Caco-2 (cell line): ENCODE measurements at regions not wholly inside any gene's neighbourhood (a gene's known extent, or its start where the extent isn't known, plus 50 kb on each side); places are given as distances from the start of the nearest gene placed in this dataset.

Experiments used
- BruUV-seq: library from RNA; stranded (reverse); fragments of 400-500 nt; replicated peaks from 2 replicates; lab custom pipeline; 2021; lab: Mats Ljungman, UMichigan
- CTCF ChIA-PET: fragments of 300-600 bp; sonication (Branson Sonifier 250); formaldehyde crosslinking; loops from one replicate; lab custom pipeline; 2022; ENCODE audit warnings: antibody characterized with exemption; lab: Charles Lee
- POLR2A ChIA-PET: fragments of 300-600 bp; sonication (Branson Sonifier 250); formaldehyde crosslinking; loops from one replicate; lab custom pipeline; 2022; ENCODE audit warnings: antibody characterized with exemption; lab: Charles Lee
- DNase-seq, 2 experiments: peaks; one replicate each; pipeline versions ENCODE4 v3.0.0 to v3.0.0-alpha.2; 2020 to 2022
- H3K27me3 ChIP-seq: replicated peaks from 2 replicates; pipeline ENCODE4 v1.6.0; 2011; ENCODE audit warnings: low read length; ENCODE audit not compliant: control insufficient read depth, insufficient read depth
- H3K36me3 ChIP-seq: 2 replicates; pipeline ENCODE4 v1.5.1; 2011; ENCODE audit warnings: low read length; ENCODE audit not compliant: control insufficient read depth, insufficient read depth
- H3K4me1 ChIP-seq: fragments of 250-450 bp; sonication (Bioruptor Pico); 2 replicates; pipeline ENCODE4 v1.5.1; 2020; ENCODE audit warnings: mild to moderate bottlenecking
- H3K4me3 ChIP-seq: 2 replicates; pipeline ENCODE4 v1.5.1; 2011; ENCODE audit warnings: low read depth, mild to moderate bottlenecking, control low read depth, low read length
- H3K9me3 ChIP-seq: fragments of 250-450 bp; sonication (Bioruptor Pico); 2 replicates; pipeline ENCODE4 v1.5.1; 2020; ENCODE audit warnings: mild to moderate bottlenecking, moderate library complexity
- H3K27ac Mint-ChIP-seq: one replicate; pipeline ENCODE4 v1.8.0; 2022; ENCODE audit warnings: mixed read lengths; ENCODE audit not compliant: unreplicated experiment
- H3K27me3 Mint-ChIP-seq: one replicate; pipeline ENCODE4 v1.8.0; 2022; ENCODE audit warnings: mixed read lengths; ENCODE audit not compliant: insufficient read depth, unreplicated experiment
- H3K36me3 Mint-ChIP-seq: one replicate; pipeline ENCODE4 v1.8.0; 2022; ENCODE audit warnings: mild to moderate bottlenecking, mixed read lengths; ENCODE audit not compliant: insufficient read depth, unreplicated experiment
- H3K4me1 Mint-ChIP-seq: one replicate; pipeline ENCODE4 v1.8.0; 2022; ENCODE audit warnings: low read depth, mixed read lengths; ENCODE audit not compliant: unreplicated experiment
- H3K4me3 Mint-ChIP-seq: one replicate; pipeline ENCODE4 v1.8.0; 2022; ENCODE audit warnings: mild to moderate bottlenecking, moderate library complexity, mixed read lengths; ENCODE audit not compliant: unreplicated experiment
- H3K9me3 Mint-ChIP-seq: one replicate; pipeline ENCODE4 v1.8.0; 2022; ENCODE audit warnings: mixed read lengths; ENCODE audit not compliant: unreplicated experiment
- intact Hi-C: fragments of 100-400 bp; cut with micrococcal nuclease; formaldehyde crosslinking; loops from one replicate; pipeline ENCODE4 v1.10.0; 2022; ENCODE audit not compliant: unreplicated experiment
- TF ChIP-seq, protein P1 (sequence below), 2 experiments: fragments of 200-600 bp in 1 of 2; IDR thresholded peaks; 1 replicate in 1 of 2; 2 replicates in 1 of 2; pipeline versions ENCODE4 v1.5.1 to v1.8.0; 2011 to 2022; ENCODE audit warnings: antibody characterized with exemption in 1 of 2, control low read depth in 1 of 2, inconsistent platforms in 1 of 2, low read depth in 1 of 2, low read length in 1 of 2, mild to moderate bottlenecking in 1 of 2, moderate library complexity in 1 of 2; ENCODE audit not compliant: insufficient read depth in 1 of 2, severe bottlenecking in 1 of 2, unreplicated experiment in 1 of 2

GRCh38 chr15:62352817-62353216, 187.7 kb upstream of the C2CD4B start:
- H3K9me3 ChIP-seq, result no peaks in the 10 kb centered on the region
- POLR2A ChIA-PET, result no interaction called here
- H3K4me1 ChIP-seq, result no peaks in the 10 kb centered on the region
- no peak overlapping the region for H3K4me3 ChIP-seq
- Mint-ChIP-seq H3K36me3 (no peaks in the 10 kb centered on the region), H3K4me3 (no peak overlapping the region), H3K27ac (no peak overlapping the region), H3K4me1 (no peaks in the 10 kb centered on the region), H3K27me3 (no peaks in the 10 kb centered on the region), H3K9me3 (no peaks in the 10 kb centered on the region)
- DNase-seq, result no peak
- TF ChIP-seq, protein P1, sequence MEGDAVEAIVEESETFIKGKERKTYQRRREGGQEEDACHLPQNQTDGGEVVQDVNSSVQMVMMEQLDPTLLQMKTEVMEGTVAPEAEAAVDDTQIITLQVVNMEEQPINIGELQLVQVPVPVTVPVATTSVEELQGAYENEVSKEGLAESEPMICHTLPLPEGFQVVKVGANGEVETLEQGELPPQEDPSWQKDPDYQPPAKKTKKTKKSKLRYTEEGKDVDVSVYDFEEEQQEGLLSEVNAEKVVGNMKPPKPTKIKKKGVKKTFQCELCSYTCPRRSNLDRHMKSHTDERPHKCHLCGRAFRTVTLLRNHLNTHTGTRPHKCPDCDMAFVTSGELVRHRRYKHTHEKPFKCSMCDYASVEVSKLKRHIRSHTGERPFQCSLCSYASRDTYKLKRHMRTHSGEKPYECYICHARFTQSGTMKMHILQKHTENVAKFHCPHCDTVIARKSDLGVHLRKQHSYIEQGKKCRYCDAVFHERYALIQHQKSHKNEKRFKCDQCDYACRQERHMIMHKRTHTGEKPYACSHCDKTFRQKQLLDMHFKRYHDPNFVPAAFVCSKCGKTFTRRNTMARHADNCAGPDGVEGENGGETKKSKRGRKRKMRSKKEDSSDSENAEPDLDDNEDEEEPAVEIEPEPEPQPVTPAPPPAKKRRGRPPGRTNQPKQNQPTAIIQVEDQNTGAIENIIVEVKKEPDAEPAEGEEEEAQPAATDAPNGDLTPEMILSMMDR (IDR thresholded peaks at IDR 0.05; ENCODE audit: insufficient read depth in 1 of 2, low read depth in 1 of 2, low read length in 1 of 2, severe bottlenecking in 1 of 2, unreplicated experiment in 1 of 2), result no peak
- CTCF ChIA-PET, result no interaction called here
- BruUV-seq, result no TSS peak
- H3K36me3 ChIP-seq, result no peaks in the 10 kb centered on the region
- intact Hi-C loops, result no loop called here
- H3K27me3 ChIP-seq, result no peaks in the 10 kb centered on the region

DNA sequence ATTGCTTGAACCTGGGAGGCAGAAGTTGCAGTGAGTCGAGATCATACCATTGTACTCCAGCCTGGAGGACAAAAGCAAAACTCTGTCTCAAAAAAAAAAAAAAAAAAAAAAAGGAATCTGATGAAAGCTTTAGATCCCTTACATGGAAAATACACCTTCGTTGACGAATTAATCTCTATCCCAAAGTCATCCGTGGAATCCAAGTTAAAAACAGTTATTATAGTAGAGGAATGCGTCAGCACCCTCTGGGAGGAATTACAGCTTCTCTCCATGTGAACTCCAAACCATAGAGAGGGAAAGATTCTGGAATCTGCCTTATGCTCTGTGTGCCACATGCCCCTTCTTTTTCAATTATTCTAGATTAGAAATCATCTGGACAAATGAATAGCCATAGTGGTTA, 192.3 kb upstream of the C2CD4B start:
- Histone ChIP-seq H3K36me3 (no peaks in the 10 kb centered on the region), H3K9me3 (no peaks in the 10 kb centered on the region), H3K4me3 (no peak overlapping the region), H3K4me1 (no peaks in the 10 kb centered on the region), H3K27me3 (no peaks in the 10 kb centered on the region)
- Mint-ChIP-seq H3K9me3 (no peaks in the 10 kb centered on the region), H3K4me1 (no peaks in the 10 kb centered on the region), H3K27me3 (no peaks in the 10 kb centered on the region), H3K36me3 (no peaks in the 10 kb centered on the region), H3K4me3 (no peak overlapping the region), H3K27ac (no peak overlapping the region)
- TF ChIP-seq, protein P1 (IDR thresholded peaks at IDR 0.05; ENCODE audit: insufficient read depth in 1 of 2, low read depth in 1 of 2, low read length in 1 of 2, severe bottlenecking in 1 of 2, unreplicated experiment in 1 of 2), result no peak
- ChIA-PET POLR2A (no interaction called here), CTCF (interaction anchor here (0.7 kb wide), 1 partner anchor 81 kb away, joined by 4 read pairs; no protein-coding TSS in a partner anchor)
- intact Hi-C loops, result no loop called here
- no peak for DNase-seq
- no TSS peak for BruUV-seq

DNA sequence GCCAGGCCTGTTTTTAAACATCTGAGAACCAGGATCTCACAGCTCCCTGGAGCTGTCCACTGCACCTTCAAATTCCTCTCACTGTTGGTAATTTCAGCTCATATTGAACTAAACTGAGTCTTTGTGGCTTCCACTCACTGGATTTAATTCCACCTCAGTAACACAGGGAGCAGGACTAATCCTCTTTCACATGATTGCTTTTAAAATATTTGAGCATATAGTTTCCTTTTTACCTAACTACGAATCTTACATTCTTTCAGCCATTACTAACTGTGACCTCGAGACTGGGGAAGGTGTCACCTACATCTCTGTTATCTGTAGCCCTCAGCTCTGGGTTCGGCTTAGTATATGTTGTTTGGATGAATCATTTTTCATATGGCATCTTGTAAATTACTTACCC, 194.3 kb upstream of the C2CD4B start:
- intact Hi-C loops, result no loop called here
- Mint-ChIP-seq H3K27me3 (no peaks in the 10 kb centered on the region), H3K4me3 (no peak overlapping the region), H3K27ac (no peak overlapping the region), H3K4me1 (no peaks in the 10 kb centered on the region), H3K9me3 (no peaks in the 10 kb centered on the region), H3K36me3 (no peaks in the 10 kb centered on the region)
- H3K36me3 ChIP-seq, result no peaks in the 10 kb centered on the region
- H3K27me3 ChIP-seq, result no peaks in the 10 kb centered on the region
- ChIA-PET POLR2A (no interaction called here), CTCF (no interaction called here)
- H3K4me3 ChIP-seq, result no peak overlapping the region
- no TSS peak for BruUV-seq
- H3K9me3 ChIP-seq, result no peaks in the 10 kb centered on the region
- no peak for DNase-seq
- no peaks in the 10 kb centered on the region for H3K4me1 ChIP-seq
- TF ChIP-seq, protein P1 (IDR thresholded peaks at IDR 0.05; ENCODE audit: insufficient read depth in 1 of 2, low read depth in 1 of 2, low read length in 1 of 2, severe bottlenecking in 1 of 2, unreplicated experiment in 1 of 2), result no peak
